AG04449 (cell line): ENCODE measurements at regions not wholly inside any gene's neighbourhood (a gene's known extent, or its start where the extent isn't known, plus 50 kb on each side); places are given as distances from the start of the nearest gene placed in this dataset.
"Not testable (repeated sequence)": the region's sequence is repeated elsewhere in the genome, so short reads cannot be mapped to it uniquely, and the experiment has no call there.

ENCODE experiments used
- CTCF ChIA-PET: fragments of 350-600 bp; formaldehyde crosslinking; extraction: SDS; loops from one replicate; lab custom pipeline; 2021; ENCODE audit warnings: antibody characterized with exemption; lab: Yijun Ruan, JAX
- POLR2A ChIA-PET: fragments of 400-600, 350-600 bp; formaldehyde crosslinking; extraction: SDS; loops from one replicate; lab custom pipeline; 2020; ENCODE audit warnings: antibody characterized with exemption, inconsistent platforms; lab: Yijun Ruan, JAX
- DNase-seq: peaks from one replicate; pipeline ENCODE4 v3.0.0-alpha.2; 2010; ENCODE audit warnings: low read depth, low spot score
- H3K4me3 ChIP-seq: 2 replicates; pipeline ENCODE4 v1.5.1; 2011; ENCODE audit warnings: low read depth, mild to moderate bottlenecking, control low read depth, low read length
- TF ChIP-seq, protein P1 (sequence below): IDR thresholded peaks from one replicate; pipeline ENCODE4 v1.5.1; 2011; ENCODE audit warnings: mild to moderate bottlenecking, moderate library complexity, low read length, control low read depth, inconsistent platforms; ENCODE audit not compliant: insufficient read depth; ENCODE audit errors: missing control alignments

DNA sequence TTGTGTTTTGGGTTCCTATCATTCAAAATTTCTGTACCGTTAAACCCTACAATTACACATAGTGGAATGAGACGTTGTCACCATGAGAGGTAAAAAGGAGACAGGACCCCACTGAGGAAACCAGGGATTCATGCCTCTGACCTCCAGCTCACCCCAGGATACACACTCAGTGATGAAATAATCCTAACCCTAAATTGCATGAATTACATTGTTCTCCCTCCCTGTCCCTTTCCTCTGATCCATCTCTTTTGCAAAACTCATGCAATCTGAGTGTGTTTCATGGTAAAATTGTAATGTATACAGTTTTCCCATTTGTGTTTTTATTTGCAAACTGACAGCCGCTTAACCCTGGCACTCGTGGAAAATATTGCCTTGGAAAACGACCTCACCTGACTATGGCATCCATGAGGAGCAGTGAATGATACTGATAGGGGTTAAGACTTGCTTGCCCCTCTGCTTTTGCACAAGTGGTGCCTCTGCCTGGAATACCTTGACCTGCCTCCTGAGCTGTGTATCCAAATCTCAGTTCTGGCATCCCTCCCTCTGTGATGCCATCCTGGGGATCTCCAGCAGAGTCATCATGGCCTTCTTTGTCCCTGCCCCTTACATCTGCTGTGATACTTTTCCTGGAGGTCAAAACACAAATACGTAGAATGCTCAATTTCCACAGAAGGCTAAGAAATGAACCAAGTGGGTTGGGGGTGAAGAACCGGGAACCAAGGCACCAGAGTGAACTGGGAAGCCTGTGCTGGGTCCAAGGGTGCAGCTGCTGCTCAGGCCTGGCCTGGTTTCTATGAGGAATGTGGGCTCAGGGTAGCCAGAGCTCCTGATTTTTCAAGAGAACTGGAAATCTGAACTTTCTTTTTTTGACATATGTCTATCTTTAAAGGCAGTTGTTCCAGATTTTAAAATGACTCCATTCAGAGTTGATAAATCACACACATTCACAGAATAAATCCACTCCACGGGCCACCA lies 211.6 kb upstream of the ZNF217 start:
- H3K4me3 ChIP-seq: no peak overlapping the region
- TF ChIP-seq, protein P1, sequence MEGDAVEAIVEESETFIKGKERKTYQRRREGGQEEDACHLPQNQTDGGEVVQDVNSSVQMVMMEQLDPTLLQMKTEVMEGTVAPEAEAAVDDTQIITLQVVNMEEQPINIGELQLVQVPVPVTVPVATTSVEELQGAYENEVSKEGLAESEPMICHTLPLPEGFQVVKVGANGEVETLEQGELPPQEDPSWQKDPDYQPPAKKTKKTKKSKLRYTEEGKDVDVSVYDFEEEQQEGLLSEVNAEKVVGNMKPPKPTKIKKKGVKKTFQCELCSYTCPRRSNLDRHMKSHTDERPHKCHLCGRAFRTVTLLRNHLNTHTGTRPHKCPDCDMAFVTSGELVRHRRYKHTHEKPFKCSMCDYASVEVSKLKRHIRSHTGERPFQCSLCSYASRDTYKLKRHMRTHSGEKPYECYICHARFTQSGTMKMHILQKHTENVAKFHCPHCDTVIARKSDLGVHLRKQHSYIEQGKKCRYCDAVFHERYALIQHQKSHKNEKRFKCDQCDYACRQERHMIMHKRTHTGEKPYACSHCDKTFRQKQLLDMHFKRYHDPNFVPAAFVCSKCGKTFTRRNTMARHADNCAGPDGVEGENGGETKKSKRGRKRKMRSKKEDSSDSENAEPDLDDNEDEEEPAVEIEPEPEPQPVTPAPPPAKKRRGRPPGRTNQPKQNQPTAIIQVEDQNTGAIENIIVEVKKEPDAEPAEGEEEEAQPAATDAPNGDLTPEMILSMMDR: no peak
- ChIA-PET POLR2A (interaction anchor here (1.0 kb wide), 1 partner anchor 211 kb away, joined by 3 read pairs; the partner anchor contains the start of gene ZNF217), CTCF (interaction anchor here (1.2 kb wide), 1 partner anchor 217 kb away, joined by 3 read pairs; no protein-coding TSS in a partner anchor)
- no peak for DNase-seq

DNA sequence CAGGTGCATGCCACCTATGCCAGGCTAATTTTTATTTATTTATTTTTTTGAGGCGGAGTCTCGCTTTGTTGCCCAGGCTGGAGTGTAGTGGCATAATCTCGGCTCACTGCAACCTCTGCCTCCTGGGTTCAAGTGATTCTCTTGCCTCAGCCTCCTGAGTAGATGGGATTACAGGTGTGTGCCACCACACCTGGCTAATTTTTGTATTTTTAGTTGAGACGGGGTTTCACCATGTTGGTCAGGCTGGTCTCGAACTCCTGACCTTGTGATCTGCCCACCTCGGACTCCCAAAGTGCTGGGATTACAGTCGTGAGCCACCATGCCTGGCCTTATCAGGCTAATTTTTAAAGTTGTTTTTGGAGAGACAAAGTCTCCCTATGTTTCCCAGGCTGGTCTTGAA lies 210.7 kb upstream of the ZNF217 start:
- H3K4me3 ChIP-seq, CTCF ChIA-PET, DNase-seq, POLR2A ChIA-PET: not testable (repeated sequence)

DNA sequence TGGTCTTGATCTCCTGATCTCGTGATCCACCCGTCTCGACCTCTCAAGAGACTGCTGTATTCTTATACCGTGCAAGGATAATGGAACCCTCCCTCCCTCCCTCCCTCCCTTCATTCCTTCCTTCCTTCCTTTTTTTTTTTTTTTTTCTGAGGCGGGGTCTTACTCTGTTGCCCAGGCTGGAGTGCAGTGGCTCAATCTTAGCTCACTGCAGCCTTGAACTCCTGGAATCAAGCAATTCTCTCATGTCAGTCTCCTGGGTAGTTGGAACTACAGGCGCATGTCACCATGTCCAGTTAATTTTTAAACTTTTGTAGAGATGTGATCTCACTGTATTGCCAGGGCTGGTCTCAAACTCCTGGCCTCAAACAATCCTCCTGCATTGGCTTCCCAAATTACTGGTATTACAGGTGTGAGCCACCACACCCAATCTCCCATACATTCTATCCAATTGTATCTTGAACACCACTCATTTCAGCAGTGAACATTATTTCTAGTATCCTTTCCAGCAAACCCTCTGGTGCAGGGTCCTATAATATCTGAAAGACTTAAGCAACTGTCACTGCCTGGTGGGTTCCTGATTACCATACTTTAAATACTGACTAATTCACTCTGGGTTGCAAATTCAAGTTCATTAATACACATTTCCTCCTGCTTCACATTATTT lies 210.0 kb upstream of the ZNF217 start:
- H3K4me3 ChIP-seq: no peak overlapping the region
- POLR2A ChIA-PET: no interaction called here
- DNase-seq: no peak
- CTCF ChIA-PET: no interaction called here
- TF ChIP-seq, protein P1: no peak

DNA sequence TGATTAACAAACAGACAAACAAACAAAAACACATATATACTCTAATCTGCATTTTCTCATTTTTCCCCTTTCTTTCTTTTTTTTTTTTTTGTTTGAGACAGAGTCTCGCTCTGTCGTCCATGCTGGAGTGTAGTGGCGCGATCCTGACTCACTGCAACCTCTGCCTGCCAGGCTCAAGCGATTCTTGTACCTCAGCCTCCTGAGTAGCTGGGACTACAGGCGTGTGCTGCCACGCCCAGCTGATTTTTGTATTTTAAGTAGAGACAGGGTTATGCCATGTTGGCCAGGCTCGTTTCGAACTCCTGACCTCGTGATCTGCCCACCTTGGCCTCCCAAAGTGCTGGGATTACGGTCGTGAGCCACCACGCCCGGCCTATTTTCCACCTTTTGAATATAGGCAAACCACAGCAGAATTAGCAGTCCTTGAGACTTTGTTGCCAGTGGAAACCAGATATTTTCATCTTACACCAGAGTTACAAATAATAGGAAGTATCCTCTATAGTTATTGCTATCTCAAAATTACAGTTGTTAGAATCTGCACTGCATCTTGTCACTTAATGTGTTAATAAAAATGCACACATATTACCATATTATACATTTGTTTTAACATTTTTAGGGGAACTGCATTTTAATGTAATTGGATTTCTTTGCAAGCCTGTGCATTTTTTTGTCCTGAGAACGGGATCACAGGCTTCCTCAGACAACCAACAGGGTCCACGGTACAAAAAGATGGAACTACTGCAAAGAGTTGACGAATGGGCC lies 208.2 kb upstream of the ZNF217 start:
- TF ChIP-seq, protein P1: no peak
- ChIA-PET CTCF (interaction anchor here (1.8 kb wide), 1 partner anchor 224 kb away, joined by 3 read pairs; no protein-coding TSS in a partner anchor), POLR2A (no interaction called here)
- DNase-seq: no peak
- no peak overlapping the region for H3K4me3 ChIP-seq

DNA sequence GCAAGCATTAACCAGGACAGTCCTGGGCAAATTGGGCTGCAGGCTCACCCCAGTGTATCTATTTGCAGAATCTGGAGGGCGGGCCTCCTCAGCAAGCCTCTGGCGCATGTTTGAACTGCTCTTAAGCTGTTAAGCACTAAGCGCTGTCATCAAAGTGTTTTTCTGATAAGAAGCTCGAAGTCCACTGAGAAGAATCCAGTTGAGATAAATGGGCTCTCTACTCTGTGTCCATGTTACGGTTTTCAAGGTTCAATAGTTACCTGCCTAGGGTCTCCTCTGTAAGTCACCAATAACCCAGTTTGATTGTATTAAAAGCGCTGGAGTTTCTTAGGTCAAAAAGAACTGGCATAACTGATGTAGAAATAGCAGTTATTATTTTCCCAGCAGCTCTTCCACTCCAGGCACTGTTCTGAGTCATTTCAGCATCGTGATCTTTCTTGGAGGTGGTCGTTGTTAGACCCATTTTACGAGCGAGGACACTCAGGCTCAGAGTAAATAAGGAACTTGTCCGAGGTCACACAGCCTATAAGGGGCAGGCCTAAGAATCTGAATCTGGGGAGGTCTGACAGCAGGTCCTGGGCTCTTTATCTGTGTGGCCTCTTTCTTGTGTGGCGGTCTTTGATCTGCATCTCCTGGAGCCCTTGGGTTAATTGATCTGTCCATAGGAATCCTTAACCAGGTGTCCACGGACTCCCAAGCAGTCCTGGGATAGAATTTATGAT lies 207.4 kb upstream of the ZNF217 start:
- TF ChIP-seq, protein P1: no peak
- no peak overlapping the region for H3K4me3 ChIP-seq
- ChIA-PET POLR2A (no interaction called here), CTCF (interaction anchor here (0.7 to 1.8 kb wide), 2 partner anchors 10 to 223 kb away, joined by 3 to 4 read pairs; no protein-coding TSS in a partner anchor)
- DNase-seq: no peak

DNA sequence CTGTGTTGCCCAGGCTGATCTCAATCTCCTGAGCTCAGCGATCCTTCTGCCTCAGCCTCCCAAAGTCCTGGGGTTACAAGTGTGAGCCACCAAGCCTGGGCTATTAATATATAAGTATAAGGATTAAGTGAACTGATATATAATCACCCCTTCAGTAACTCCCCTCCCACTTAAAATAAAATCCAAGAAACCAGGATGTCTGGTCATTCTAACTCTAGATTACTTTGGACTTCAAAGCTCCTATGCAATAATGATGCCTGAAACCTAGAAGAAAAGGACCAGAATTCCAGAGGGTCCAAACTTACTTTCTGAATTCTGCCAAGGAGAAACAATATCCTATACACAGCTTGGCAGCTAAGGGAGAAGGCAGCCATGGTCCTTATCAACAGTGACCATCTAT lies 206.8 kb upstream of the ZNF217 start:
- CTCF ChIA-PET: interaction anchor here (0.7 to 1.8 kb wide), 2 partner anchors 10 to 222 kb away, joined by 3 to 4 read pairs; no protein-coding TSS in a partner anchor
- POLR2A ChIA-PET: no interaction called here
- DNase-seq: no peak
- TF ChIP-seq, protein P1: no peak
- H3K4me3 ChIP-seq: no peak overlapping the region
